Calu3 (cell line): ENCODE measurements at regions not wholly inside any gene's neighbourhood (a gene's known extent, or its start where the extent isn't known, plus 50 kb on each side); places are given as distances from the start of the nearest gene placed in this dataset.

ENCODE experiments used
- BruUV-seq: library from RNA; stranded (reverse); fragments of 400-500 nt; replicated peaks from 2 replicates; lab custom pipeline; 2021; lab: Mats Ljungman, UMichigan
- CTCF ChIA-PET: fragments of 300-600 bp; sonication (Branson Sonifier 250); formaldehyde crosslinking; loops from one replicate; lab custom pipeline; 2022; ENCODE audit warnings: antibody characterized with exemption; lab: Charles Lee
- DNase-seq: peaks from one replicate; pipeline ENCODE4 v3.0.0; 2022
- H3K27ac Mint-ChIP-seq: one replicate; pipeline ENCODE4 v1.8.0; 2022; ENCODE audit warnings: mixed read lengths; ENCODE audit not compliant: unreplicated experiment
- H3K27me3 Mint-ChIP-seq: one replicate; pipeline ENCODE4 v1.8.0; 2022; ENCODE audit warnings: mixed read lengths; ENCODE audit not compliant: unreplicated experiment
- H3K36me3 Mint-ChIP-seq: one replicate; pipeline ENCODE4 v1.8.0; 2022; ENCODE audit warnings: mild to moderate bottlenecking, moderate library complexity, mixed read lengths; ENCODE audit not compliant: insufficient read depth, unreplicated experiment
- H3K4me1 Mint-ChIP-seq: one replicate; pipeline ENCODE4 v1.8.0; 2022; ENCODE audit warnings: mild to moderate bottlenecking, low read depth, mixed read lengths; ENCODE audit not compliant: unreplicated experiment
- H3K4me3 Mint-ChIP-seq: one replicate; pipeline ENCODE4 v1.8.0; 2022; ENCODE audit warnings: mild to moderate bottlenecking, low read depth, moderate library complexity, mixed read lengths; ENCODE audit not compliant: unreplicated experiment
- H3K9me3 Mint-ChIP-seq: one replicate; pipeline ENCODE4 v1.8.0; 2022; ENCODE audit warnings: low read depth, mixed read lengths; ENCODE audit not compliant: unreplicated experiment
- CTCF ChIP-seq: fragments of 200-600 bp; IDR thresholded peaks from one replicate; pipeline ENCODE4 v1.8.0; 2022; ENCODE audit warnings: antibody characterized with exemption; ENCODE audit not compliant: unreplicated experiment
- intact Hi-C: fragments of 100-400 bp; cut with micrococcal nuclease; formaldehyde crosslinking; loops from one replicate; pipeline ENCODE4 v1.10.0; 2022; ENCODE audit not compliant: unreplicated experiment

GRCh38 chr5:20300110-20300509 lies 312.1 kb upstream of the CDH18 start:
- intact Hi-C loops, result no loop called here

GRCh38 chr5:20294696-20295095 lies 306.7 kb upstream of the CDH18 start:
- BruUV-seq, result no TSS peak
- Mint-ChIP-seq H3K27me3 (no peaks in the 10 kb centered on the region), H3K9me3 (peaks cover 2% of the 10 kb centered on the region), H3K27ac (no peak overlapping the region), H3K4me3 (no peak overlapping the region), H3K36me3 (no peaks in the 10 kb centered on the region), H3K4me1 (no peaks in the 10 kb centered on the region)
- no peak for DNase-seq
- CTCF ChIA-PET, result no interaction called here
- no peak for TF ChIP-seq CTCF
- intact Hi-C loops, result no loop called here

More at GRCh38 chr5:20300110-20300509, 312.1 kb upstream of the CDH18 start:
- no peak for DNase-seq
- no peaks in the 10 kb centered on the region for H3K27me3 Mint-ChIP-seq
- H3K36me3 Mint-ChIP-seq, result no peaks in the 10 kb centered on the region
- BruUV-seq, result no TSS peak
- no peaks in the 10 kb centered on the region for H3K9me3 Mint-ChIP-seq
- H3K27ac Mint-ChIP-seq, result no peak overlapping the region
- no peak overlapping the region for H3K4me3 Mint-ChIP-seq
- no peak for TF ChIP-seq CTCF
- H3K4me1 Mint-ChIP-seq, result no peaks in the 10 kb centered on the region
- CTCF ChIA-PET, result interaction anchor here (0.6 kb wide), 1 partner anchor 27 kb away, joined by 3 read pairs; no protein-coding TSS in a partner anchor

GRCh38 chr5:20291766-20292165 lies 303.8 kb upstream of the CDH18 start:
- BruUV-seq, result no TSS peak
- intact Hi-C loops, result no loop called here
- no peak for DNase-seq
- no peaks in the 10 kb centered on the region for H3K27me3 Mint-ChIP-seq
- CTCF ChIA-PET, result no interaction called here
- H3K4me3 Mint-ChIP-seq, result no peak overlapping the region
- no peak for TF ChIP-seq CTCF
- no peaks in the 10 kb centered on the region for H3K4me1 Mint-ChIP-seq
- H3K9me3 Mint-ChIP-seq, result peaks cover 2% of the 10 kb centered on the region
- no peak overlapping the region for H3K27ac Mint-ChIP-seq
- H3K36me3 Mint-ChIP-seq, result no peaks in the 10 kb centered on the region

DNA sequence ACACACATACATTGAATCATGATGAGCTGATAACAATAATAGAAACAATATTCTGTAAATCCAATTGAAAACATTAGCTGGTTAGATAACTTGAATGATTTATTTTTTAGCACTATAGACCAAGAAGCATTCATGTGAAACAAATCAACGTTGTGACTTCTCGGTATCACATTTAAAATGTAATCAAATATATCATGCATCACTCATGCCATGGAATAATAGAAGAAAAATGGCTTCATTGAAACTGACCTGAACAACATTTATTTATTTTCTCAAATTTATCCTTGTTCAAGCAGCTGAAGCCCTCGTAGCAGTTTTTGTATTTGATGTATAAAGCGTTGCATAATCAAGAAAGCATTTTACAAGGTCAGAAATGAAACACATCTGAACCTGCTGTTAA lies 299.6 kb upstream of the CDH18 start:
- intact Hi-C loops, result no loop called here
- DNase-seq, result no peak
- Mint-ChIP-seq H3K9me3 (peaks cover 5% of the 10 kb centered on the region), H3K4me3 (no peak overlapping the region), H3K36me3 (no peaks in the 10 kb centered on the region), H3K27ac (no peak overlapping the region), H3K27me3 (no peaks in the 10 kb centered on the region), H3K4me1 (no peaks in the 10 kb centered on the region)
- CTCF ChIA-PET, result interaction anchor here (0.7 kb wide), 1 partner anchor 374 kb away, joined by 4 read pairs; no protein-coding TSS in a partner anchor
- no peak for TF ChIP-seq CTCF
- BruUV-seq, result no TSS peak
